Retinal pigment epithelial cell (primary cell): ENCODE measurements at regions not wholly inside any gene's neighbourhood (a gene's known extent, or its start where the extent isn't known, plus 50 kb on each side); places are given as distances from the start of the nearest gene placed in this dataset.

Experiments
- DNase-seq: peaks from one replicate; pipeline ENCODE4 v3.0.0-alpha.2; 2010; ENCODE audit warnings: low read depth
- H3K4me3 ChIP-seq: 2 replicates; pipeline ENCODE4 v1.5.1; 2011; ENCODE audit warnings: mild to moderate bottlenecking, low read length, control low read depth, moderate library complexity
- CTCF ChIP-seq: conservative IDR thresholded peaks from 2 replicates; pipeline ENCODE4 v1.5.1; 2011; ENCODE audit warnings: low read depth, low read length, control low read depth, inconsistent platforms

GRCh38 chr16:51755039-51755501 lies 604.0 kb upstream of the SALL1 start:
- no peak for DNase-seq
- no peak overlapping the region for H3K4me3 ChIP-seq
- no peak for TF ChIP-seq CTCF

GRCh38 chr16:51753467-51754127 lies 602.5 kb upstream of the SALL1 start:
- DNase-seq = no peak
- TF ChIP-seq CTCF = no peak
- H3K4me3 ChIP-seq = no peak overlapping the region

DNA sequence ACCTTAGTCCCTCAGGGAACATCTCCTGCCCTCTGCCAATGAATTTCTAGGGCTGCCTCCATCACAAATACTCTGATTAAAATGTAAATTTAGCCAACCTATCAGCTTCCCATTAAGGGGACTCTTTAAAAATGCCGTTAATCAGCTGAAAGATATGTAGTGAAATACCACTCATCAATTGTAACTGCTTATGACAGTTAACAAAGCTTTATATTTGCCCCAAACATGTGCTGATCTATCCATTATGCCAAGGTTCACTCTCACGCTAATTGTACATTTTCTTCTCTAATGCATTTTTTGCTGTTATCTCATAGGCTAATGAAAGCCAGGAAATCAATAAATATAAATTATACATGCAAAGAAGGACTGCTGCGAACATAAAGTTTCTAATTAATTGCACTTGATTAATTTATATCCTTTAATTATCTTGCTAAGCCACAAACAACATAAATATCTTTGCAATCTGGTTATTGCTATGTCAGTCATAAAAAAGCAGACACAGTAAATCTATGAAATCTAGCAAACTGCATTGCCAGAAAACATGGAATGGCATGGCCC lies 601.4 kb upstream of the SALL1 start:
- TF ChIP-seq CTCF = no peak
- no peak overlapping the region for H3K4me3 ChIP-seq
- no peak for DNase-seq

DNA sequence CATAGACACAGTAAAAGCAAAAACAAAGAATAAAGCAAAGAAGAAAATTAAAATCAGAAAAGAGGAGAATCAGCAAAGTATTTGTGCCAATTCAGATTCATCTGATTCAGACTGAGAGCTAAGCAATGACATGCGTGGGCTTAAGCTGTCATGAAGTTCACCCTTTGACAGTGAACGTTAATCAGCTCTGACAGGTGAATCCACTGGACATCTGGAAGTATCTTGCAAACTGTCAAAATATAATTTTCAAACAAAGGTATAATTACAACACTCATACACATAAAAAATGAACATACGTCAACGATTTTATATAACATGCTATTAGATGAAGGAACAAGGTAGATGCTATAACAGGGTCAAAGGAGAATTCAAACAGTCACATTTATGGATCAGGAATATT lies 596.3 kb upstream of the SALL1 start:
- DNase-seq = no peak
- H3K4me3 ChIP-seq = no peak overlapping the region
- TF ChIP-seq CTCF = no peak

DNA sequence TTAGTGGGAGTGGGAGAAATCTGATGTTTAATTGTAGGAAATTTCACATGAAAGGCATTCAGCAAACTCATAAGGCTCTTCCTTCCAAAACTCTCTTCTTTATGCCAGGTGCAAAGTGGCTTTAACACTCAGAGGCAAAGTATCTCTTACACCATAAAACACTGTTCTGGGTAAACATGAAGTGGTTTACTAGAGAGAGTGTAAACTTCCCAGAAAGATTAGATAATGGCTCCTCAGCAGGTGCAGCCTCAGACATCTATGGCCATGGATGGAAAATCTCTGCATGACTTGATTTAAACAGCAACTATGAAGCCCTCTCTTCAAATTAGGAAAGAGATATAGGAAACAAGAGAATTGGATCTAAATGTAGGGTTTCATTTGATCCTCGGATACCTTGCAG lies 583.1 kb upstream of the SALL1 start:
- TF ChIP-seq CTCF = no peak
- DNase-seq = no peak
- no peak overlapping the region for H3K4me3 ChIP-seq

DNA sequence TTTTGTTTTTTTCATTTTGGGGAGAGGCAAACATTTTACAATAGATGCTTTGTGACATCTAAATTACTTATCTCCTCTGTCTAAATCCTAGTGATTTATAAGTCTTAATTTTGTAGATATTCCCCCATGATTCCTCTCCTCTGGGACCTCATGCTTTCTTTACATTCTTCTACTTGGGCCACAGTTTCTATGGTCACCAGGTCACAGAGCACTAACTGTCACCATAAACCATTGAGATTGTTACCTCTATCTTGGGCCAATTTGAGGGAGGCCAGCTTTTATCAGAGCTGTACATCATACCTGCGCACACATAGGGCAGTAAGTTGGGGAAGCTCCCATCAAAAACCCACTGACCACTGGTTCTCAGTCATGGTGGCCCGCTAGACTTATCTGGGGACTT lies 582.1 kb upstream of the SALL1 start:
- no peak overlapping the region for H3K4me3 ChIP-seq
- TF ChIP-seq CTCF = no peak
- no peak for DNase-seq

- no peak for DNase-seq
- TF ChIP-seq CTCF = no peak
- H3K4me3 ChIP-seq = no peak overlapping the region
Observed at GRCh38 chr16:51731160-51731559, 580.1 kb upstream of the SALL1 start.
